ENCODE measurements at regions not wholly inside any gene's neighbourhood (a gene's known extent, or its start where the extent isn't known, plus 50 kb on each side); places are given as distances from the start of the nearest gene placed in this dataset.
"Not testable (repeated sequence)": the region's sequence is repeated elsewhere in the genome, so short reads cannot be mapped to it uniquely, and the experiment has no call there.

DNA sequence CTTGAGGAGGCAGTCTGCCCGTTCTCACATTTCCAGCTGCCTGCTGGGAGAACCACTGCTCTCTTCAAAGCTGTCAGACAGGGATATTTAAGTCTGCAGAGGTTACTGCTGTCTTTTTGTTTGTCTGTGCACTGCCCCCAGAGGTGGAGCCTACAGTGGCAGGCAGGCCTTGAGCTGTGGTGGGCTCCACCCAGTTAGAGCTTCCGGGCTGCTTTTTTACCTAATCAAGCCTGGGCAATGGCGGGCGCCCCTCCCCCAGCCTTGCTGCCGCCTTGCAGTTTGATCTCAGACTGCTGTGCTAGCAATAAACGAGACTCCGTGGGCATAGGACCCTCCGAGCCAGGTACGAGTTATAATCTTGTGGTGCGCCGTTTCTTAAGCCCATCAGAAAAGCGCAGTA, 414.6 kb upstream of the GRIN3A start:
- TF ChIP-seq, protein P1, sequence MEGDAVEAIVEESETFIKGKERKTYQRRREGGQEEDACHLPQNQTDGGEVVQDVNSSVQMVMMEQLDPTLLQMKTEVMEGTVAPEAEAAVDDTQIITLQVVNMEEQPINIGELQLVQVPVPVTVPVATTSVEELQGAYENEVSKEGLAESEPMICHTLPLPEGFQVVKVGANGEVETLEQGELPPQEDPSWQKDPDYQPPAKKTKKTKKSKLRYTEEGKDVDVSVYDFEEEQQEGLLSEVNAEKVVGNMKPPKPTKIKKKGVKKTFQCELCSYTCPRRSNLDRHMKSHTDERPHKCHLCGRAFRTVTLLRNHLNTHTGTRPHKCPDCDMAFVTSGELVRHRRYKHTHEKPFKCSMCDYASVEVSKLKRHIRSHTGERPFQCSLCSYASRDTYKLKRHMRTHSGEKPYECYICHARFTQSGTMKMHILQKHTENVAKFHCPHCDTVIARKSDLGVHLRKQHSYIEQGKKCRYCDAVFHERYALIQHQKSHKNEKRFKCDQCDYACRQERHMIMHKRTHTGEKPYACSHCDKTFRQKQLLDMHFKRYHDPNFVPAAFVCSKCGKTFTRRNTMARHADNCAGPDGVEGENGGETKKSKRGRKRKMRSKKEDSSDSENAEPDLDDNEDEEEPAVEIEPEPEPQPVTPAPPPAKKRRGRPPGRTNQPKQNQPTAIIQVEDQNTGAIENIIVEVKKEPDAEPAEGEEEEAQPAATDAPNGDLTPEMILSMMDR (IDR thresholded peaks at IDR 0.05), result not testable (repeated sequence)
- not testable (repeated sequence) for TF ChIP-seq POLR2A, POLR2AphosphoS5 (IDR thresholded peaks at IDR 0.05)

Data from prostate gland (tissue), 2 donors.